GM12878 (cell line): ENCODE measurements at regions not wholly inside any gene's neighbourhood (a gene's known extent, or its start where the extent isn't known, plus 50 kb on each side); places are given as distances from the start of the nearest gene placed in this dataset.

Source experiments
- ATAC-seq: fragments of 200-7000 bp; cut with Tn5 transposase; 3 replicates; pipeline ENCODE4 v1.9.1; 2020; ENCODE audit warnings: mild to moderate bottlenecking, moderate library complexity
- BruUV-seq: library from RNA; stranded (reverse); fragments of 400-500 nt; replicated peaks from 2 replicates; lab custom pipeline; 2021; lab: Mats Ljungman, UMichigan
- CTCF ChIA-PET: fragments of 300-600 bp; sonication (Branson Sonifier 250); formaldehyde crosslinking; extraction: SDS; loops from one replicate; lab custom pipeline; 2021; ENCODE audit warnings: inconsistent platforms; lab: Yijun Ruan, JAX
- POLR2A ChIA-PET: fragments of 350-600 bp; formaldehyde crosslinking; extraction: SDS; loops from one replicate; lab custom pipeline; 2021; ENCODE audit warnings: inconsistent platforms; lab: Charles Lee
- RAD21 ChIA-PET: fragments of 300-600 bp; sonication (Branson Sonifier 250); formaldehyde crosslinking; loops from one replicate; lab custom pipeline; 2023; ENCODE audit warnings: antibody characterized with exemption; ENCODE audit not compliant: unreplicated experiment; lab: Charles Lee
- SMC1A ChIA-PET: fragments of 300-600 bp; sonication (Branson Sonifier 250); formaldehyde crosslinking; loops from one replicate; lab custom pipeline; 2023; ENCODE audit not compliant: unreplicated experiment, uncharacterized antibody; lab: Charles Lee
- DNase-seq: peaks from one replicate; pipeline ENCODE4 v3.0.0-alpha.2; 2011; ENCODE audit warnings: low read depth, low spot score
- FAIRE-seq: peaks from 3 replicates; lab custom pipeline; 2011; peaks lifted over from hg19 to GRCh38; lab: Jason Lieb, UNC
- H2AFZ ChIP-seq: 2 replicates; pipeline ENCODE4 v1.6.0; 2011; ENCODE audit warnings: low read depth, low read length, control low read depth; ENCODE audit not compliant: control insufficient read depth
- H3K27ac ChIP-seq: 2 replicates; pipeline ENCODE4 v1.5.1; 2011; ENCODE audit warnings: control low read depth; ENCODE audit not compliant: control insufficient read depth, insufficient read depth
- H3K27me3 ChIP-seq, 2 experiments: replicated peaks in 1 of 2; 2 replicates each; pipeline versions ENCODE4 v1.6.0 to v1.6.1; 2011; ENCODE audit warnings: low read length in 1 of 2; ENCODE audit not compliant: control insufficient read depth in 2 of 2, insufficient read depth in 2 of 2
- H3K36me3 ChIP-seq, 2 experiments: 2 replicates each; pipeline ENCODE4 v1.5.1; 2011; ENCODE audit warnings: low read length in 1 of 2; ENCODE audit not compliant: control insufficient read depth in 2 of 2, insufficient read depth in 2 of 2
- H3K4me1 ChIP-seq: 2 replicates; pipeline ENCODE4 v1.6.1; 2011; ENCODE audit warnings: mild to moderate bottlenecking, low read length, moderate library complexity, mixed read lengths; ENCODE audit not compliant: control insufficient read depth, insufficient read depth
- H3K4me2 ChIP-seq: 2 replicates; pipeline ENCODE4 v1.6.0; 2011; ENCODE audit warnings: control low read depth; ENCODE audit not compliant: control insufficient read depth, insufficient read depth
- H3K4me3 ChIP-seq: fragments of 200-600 bp; sonication (generic); 2 replicates; pipeline ENCODE4 v1.5.1; 2016
- H3K79me2 ChIP-seq: 2 replicates; pipeline ENCODE4 v1.6.0; 2011; ENCODE audit warnings: low read length; ENCODE audit not compliant: control insufficient read depth, insufficient read depth
- H3K9ac ChIP-seq: 2 replicates; pipeline ENCODE4 v1.8.0; 2011; ENCODE audit warnings: low read length, control low read depth, mixed read lengths; ENCODE audit not compliant: control insufficient read depth, insufficient read depth
- H3K9me3 ChIP-seq: replicated peaks from 3 replicates; pipeline ENCODE4 v1.5.1; 2011; ENCODE audit warnings: mild to moderate bottlenecking, low read length; ENCODE audit not compliant: control insufficient read depth, insufficient read depth
- H4K20me1 ChIP-seq: 2 replicates; pipeline ENCODE4 v1.6.0; 2011; ENCODE audit not compliant: control insufficient read depth, insufficient read depth
- BHLHE40 ChIP-seq, 2 experiments: fragments of 450-650 bp in 1 of 2; IDR thresholded peaks; 2 replicates each; pipeline ENCODE4 v1.6.1; 2011 to 2017; ENCODE audit warnings: low read depth in 2 of 2, borderline replicate concordance in 1 of 2, improper control_type of control experiment in 1 of 2, low read length in 1 of 2, mild to moderate bottlenecking in 1 of 2
- CEBPB ChIP-seq, 2 experiments: fragments of 150-350 bp in 1 of 2; IDR thresholded peaks; 2 replicates each; pipeline ENCODE4 v1.6.1; 2012 to 2014; ENCODE audit warnings: low read depth in 2 of 2, low read length in 2 of 2, borderline replicate concordance in 1 of 2, inconsistent platforms in 1 of 2
- CHD4 ChIP-seq: fragments of 200-600 bp; sonication (generic); IDR thresholded peaks from 2 replicates; pipeline ENCODE4 v1.6.1; 2016; ENCODE audit warnings: mild to moderate bottlenecking
- GABPA ChIP-seq: IDR thresholded peaks from 2 replicates; pipeline ENCODE4 v1.6.1; 2014; ENCODE audit warnings: antibody characterized with exemption, low read depth, mild to moderate bottlenecking, inconsistent platforms
- KDM1A ChIP-seq: fragments of 200-600 bp; sonication (generic); IDR thresholded peaks from 2 replicates; pipeline ENCODE4 v1.6.1; 2016; ENCODE audit warnings: borderline replicate concordance
- NFXL1 ChIP-seq: fragments of 450-650 bp; IDR thresholded peaks from 2 replicates; pipeline ENCODE4 v1.6.1; 2017; ENCODE audit warnings: antibody characterized with exemption, mild to moderate bottlenecking, borderline replicate concordance
- RAD21 ChIP-seq: IDR thresholded peaks from 2 replicates; pipeline ENCODE4 v1.6.1; 2011; ENCODE audit warnings: mild to moderate bottlenecking, low read depth, low read length, moderate library complexity; ENCODE audit not compliant: insufficient read depth
- SMAD1 ChIP-seq: fragments of 450-650 bp; IDR thresholded peaks from 2 replicates; pipeline ENCODE4 v1.6.1; 2018; ENCODE audit warnings: mild to moderate bottlenecking, low read depth; ENCODE audit not compliant: partially characterized antibody
- SP1 ChIP-seq: IDR thresholded peaks from one replicate; pipeline ENCODE4 v1.6.1; 2011; ENCODE audit warnings: low read depth, low read length
- ZNF274 ChIP-seq: IDR thresholded peaks from one replicate; pipeline ENCODE4 v1.8.0; 2011; ENCODE audit not compliant: insufficient read length, insufficient read depth
- WGBS: methylation state at CpG from one replicate; pipeline ENCODE4 v1.1.6; 2016; ENCODE audit warnings: low lambda C conversion rate; ENCODE audit not compliant: insufficient replicate concordance, insufficient coverage; ENCODE audit errors: missing lambda C conversion rate; 5-methylcytosine and 5-hydroxymethylcytosine counted together
- in situ Hi-C: fragments of 300-500 bp; cut with MboI; formaldehyde crosslinking; loops from 9 replicates; pipeline ENCODE4 v1.14.3; 2018; ENCODE audit warnings: mixed read lengths
- intact Hi-C: fragments of 100-400 bp; cut with micrococcal nuclease; formaldehyde crosslinking; loops from one replicate; pipeline ENCODE4 v1.14.2; 2022; ENCODE audit not compliant: unreplicated experiment
- TF ChIP-seq, protein P1 (sequence below): fragments of 450-650 bp; IDR thresholded peaks from 2 replicates; pipeline ENCODE4 v1.6.1; 2017; ENCODE audit warnings: mild to moderate bottlenecking, moderate library complexity
- TF ChIP-seq, protein P2 (sequence below): fragments of 450-650 bp; conservative IDR thresholded peaks from 2 replicates; pipeline ENCODE4 v1.6.1; 2017; ENCODE audit warnings: mild to moderate bottlenecking, moderate library complexity
- TF ChIP-seq, protein P3 (sequence below): IDR thresholded peaks from 2 replicates; pipeline ENCODE4 v1.6.1; 2011; ENCODE audit warnings: low read depth, mild to moderate bottlenecking, low read length, moderate library complexity, borderline replicate concordance; ENCODE audit errors: extremely low read depth
- TF ChIP-seq, protein P4 (sequence below): fragments of 450-650 bp; IDR thresholded peaks from 2 replicates; pipeline ENCODE4 v1.6.1; 2017; ENCODE audit warnings: mild to moderate bottlenecking, low read depth, inconsistent platforms; ENCODE audit not compliant: poor library complexity, severe bottlenecking

DNA sequence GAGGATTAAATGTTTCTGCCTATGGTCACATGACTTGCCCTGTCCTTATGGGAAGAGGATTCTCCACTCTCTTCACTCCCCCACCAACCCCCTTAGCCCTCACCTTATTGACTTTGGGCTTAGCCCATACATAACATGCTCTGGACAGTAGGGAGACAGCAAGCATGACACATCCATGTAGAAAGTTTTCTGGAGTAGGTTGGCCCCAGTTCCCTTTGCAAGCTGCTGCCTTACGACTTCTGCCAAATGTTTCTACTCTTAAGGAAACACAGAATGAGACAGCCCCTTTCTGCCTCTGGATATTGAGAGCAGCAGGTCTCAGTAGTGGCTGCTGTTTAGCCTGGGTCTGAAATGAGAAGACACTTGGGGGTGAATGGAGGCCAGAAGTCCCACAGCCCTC, 282.2 kb downstream of the MAP2K6 start:
- Histone ChIP-seq H4K20me1 (no peaks in the 10 kb centered on the region), H3K36me3 (no peaks in the 10 kb centered on the region), H3K27ac (no peak overlapping the region), H3K4me1 (no peaks in the 10 kb centered on the region), H3K4me2 (no peak overlapping the region), H3K9ac (no peak overlapping the region), H3K79me2 (no peaks in the 10 kb centered on the region), H2AFZ (no peak overlapping the region), H3K27me3 (no peaks in the 10 kb centered on the region), H3K4me3 (no peak overlapping the region), H3K9me3 (no peaks in the 10 kb centered on the region; the same call in 2 of the 3 replicates)
- ChIA-PET CTCF (no interaction called here), POLR2A (no interaction called here), SMC1A (no interaction called here), RAD21 (no interaction called here)
- no peak for DNase-seq
- no peak for FAIRE-seq
- ATAC-seq: no peak
- no TSS peak for BruUV-seq
- intact Hi-C loops (no loop called here), in situ Hi-C loops (no loop called here)
- 39% methylated on average over 1 of the region's 1 CpG for WGBS
- no peak for TF ChIP-seq CHD4
- TF ChIP-seq ZNF274: no peak
- TF ChIP-seq BHLHE40 (IDR thresholded peaks at IDR 0.05; ENCODE audit: borderline replicate concordance in 1 of 2, low read depth in 2 of 2, low read length in 1 of 2): no peak
- no peak for TF ChIP-seq NFXL1
- no peak for TF ChIP-seq SP1
- TF ChIP-seq, protein P1, sequence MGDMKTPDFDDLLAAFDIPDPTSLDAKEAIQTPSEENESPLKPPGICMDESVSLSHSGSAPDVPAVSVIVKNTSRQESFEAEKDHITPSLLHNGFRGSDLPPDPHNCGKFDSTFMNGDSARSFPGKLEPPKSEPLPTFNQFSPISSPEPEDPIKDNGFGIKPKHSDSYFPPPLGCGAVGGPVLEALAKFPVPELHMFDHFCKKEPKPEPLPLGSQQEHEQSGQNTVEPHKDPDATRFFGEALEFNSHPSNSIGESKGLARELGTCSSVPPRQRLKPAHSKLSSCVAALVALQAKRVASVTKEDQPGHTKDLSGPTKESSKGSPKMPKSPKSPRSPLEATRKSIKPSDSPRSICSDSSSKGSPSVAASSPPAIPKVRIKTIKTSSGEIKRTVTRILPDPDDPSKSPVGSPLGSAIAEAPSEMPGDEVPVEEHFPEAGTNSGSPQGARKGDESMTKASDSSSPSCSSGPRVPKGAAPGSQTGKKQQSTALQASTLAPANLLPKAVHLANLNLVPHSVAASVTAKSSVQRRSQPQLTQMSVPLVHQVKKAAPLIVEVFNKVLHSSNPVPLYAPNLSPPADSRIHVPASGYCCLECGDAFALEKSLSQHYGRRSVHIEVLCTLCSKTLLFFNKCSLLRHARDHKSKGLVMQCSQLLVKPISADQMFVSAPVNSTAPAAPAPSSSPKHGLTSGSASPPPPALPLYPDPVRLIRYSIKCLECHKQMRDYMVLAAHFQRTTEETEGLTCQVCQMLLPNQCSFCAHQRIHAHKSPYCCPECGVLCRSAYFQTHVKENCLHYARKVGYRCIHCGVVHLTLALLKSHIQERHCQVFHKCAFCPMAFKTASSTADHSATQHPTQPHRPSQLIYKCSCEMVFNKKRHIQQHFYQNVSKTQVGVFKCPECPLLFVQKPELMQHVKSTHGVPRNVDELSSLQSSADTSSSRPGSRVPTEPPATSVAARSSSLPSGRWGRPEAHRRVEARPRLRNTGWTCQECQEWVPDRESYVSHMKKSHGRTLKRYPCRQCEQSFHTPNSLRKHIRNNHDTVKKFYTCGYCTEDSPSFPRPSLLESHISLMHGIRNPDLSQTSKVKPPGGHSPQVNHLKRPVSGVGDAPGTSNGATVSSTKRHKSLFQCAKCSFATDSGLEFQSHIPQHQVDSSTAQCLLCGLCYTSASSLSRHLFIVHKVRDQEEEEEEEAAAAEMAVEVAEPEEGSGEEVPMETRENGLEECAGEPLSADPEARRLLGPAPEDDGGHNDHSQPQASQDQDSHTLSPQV: no peak
- TF ChIP-seq, protein P2, sequence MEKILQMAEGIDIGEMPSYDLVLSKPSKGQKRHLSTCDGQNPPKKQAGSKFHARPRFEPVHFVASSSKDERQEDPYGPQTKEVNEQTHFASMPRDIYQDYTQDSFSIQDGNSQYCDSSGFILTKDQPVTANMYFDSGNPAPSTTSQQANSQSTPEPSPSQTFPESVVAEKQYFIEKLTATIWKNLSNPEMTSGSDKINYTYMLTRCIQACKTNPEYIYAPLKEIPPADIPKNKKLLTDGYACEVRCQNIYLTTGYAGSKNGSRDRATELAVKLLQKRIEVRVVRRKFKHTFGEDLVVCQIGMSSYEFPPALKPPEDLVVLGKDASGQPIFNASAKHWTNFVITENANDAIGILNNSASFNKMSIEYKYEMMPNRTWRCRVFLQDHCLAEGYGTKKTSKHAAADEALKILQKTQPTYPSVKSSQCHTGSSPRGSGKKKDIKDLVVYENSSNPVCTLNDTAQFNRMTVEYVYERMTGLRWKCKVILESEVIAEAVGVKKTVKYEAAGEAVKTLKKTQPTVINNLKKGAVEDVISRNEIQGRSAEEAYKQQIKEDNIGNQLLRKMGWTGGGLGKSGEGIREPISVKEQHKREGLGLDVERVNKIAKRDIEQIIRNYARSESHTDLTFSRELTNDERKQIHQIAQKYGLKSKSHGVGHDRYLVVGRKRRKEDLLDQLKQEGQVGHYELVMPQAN: no peak
- TF ChIP-seq RAD21: no peak
- no peak for TF ChIP-seq SMAD1
- TF ChIP-seq, protein P3, sequence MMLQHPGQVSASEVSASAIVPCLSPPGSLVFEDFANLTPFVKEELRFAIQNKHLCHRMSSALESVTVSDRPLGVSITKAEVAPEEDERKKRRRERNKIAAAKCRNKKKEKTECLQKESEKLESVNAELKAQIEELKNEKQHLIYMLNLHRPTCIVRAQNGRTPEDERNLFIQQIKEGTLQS: no peak
- TF ChIP-seq KDM1A: no peak
- no peak for TF ChIP-seq CEBPB (IDR thresholded peaks at IDR 0.05; ENCODE audit: borderline replicate concordance in 1 of 2, low read depth in 2 of 2, low read length in 2 of 2)
- TF ChIP-seq, protein P4, sequence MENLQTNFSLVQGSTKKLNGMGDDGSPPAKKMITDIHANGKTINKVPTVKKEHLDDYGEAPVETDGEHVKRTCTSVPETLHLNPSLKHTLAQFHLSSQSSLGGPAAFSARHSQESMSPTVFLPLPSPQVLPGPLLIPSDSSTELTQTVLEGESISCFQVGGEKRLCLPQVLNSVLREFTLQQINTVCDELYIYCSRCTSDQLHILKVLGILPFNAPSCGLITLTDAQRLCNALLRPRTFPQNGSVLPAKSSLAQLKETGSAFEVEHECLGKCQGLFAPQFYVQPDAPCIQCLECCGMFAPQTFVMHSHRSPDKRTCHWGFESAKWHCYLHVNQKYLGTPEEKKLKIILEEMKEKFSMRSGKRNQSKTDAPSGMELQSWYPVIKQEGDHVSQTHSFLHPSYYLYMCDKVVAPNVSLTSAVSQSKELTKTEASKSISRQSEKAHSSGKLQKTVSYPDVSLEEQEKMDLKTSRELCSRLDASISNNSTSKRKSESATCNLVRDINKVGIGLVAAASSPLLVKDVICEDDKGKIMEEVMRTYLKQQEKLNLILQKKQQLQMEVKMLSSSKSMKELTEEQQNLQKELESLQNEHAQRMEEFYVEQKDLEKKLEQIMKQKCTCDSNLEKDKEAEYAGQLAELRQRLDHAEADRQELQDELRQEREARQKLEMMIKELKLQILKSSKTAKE: no peak
- TF ChIP-seq GABPA: no peak
